ENCODE measurements at regions not wholly inside any gene's neighbourhood (a gene's known extent, or its start where the extent isn't known, plus 50 kb on each side); places are given as distances from the start of the nearest gene placed in this dataset.
"Not testable (repeated sequence)": the region's sequence is repeated elsewhere in the genome, so short reads cannot be mapped to it uniquely, and the experiment has no call there.

DNA sequence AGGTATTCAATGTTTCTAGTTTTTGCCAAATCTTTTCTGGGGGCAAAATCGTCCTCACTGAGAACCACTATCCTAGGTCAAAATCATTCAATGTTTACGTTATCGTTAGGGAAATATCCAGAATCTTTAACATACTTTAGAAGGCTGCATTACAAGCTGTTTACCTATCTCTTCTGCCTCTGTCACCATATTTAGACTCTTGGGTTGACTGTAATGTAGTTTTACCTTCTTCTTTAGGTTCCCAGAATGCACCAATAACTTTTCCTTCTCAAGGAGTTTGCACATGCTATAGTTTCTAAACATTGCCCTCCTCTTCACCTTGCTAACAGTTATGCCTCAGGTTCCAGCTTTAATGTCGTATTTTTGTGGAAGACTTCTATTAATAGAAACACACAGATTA lies 1185.5 kb upstream of the ADGRB3 start:
- TF ChIP-seq, protein P1, sequence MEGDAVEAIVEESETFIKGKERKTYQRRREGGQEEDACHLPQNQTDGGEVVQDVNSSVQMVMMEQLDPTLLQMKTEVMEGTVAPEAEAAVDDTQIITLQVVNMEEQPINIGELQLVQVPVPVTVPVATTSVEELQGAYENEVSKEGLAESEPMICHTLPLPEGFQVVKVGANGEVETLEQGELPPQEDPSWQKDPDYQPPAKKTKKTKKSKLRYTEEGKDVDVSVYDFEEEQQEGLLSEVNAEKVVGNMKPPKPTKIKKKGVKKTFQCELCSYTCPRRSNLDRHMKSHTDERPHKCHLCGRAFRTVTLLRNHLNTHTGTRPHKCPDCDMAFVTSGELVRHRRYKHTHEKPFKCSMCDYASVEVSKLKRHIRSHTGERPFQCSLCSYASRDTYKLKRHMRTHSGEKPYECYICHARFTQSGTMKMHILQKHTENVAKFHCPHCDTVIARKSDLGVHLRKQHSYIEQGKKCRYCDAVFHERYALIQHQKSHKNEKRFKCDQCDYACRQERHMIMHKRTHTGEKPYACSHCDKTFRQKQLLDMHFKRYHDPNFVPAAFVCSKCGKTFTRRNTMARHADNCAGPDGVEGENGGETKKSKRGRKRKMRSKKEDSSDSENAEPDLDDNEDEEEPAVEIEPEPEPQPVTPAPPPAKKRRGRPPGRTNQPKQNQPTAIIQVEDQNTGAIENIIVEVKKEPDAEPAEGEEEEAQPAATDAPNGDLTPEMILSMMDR (IDR thresholded peaks at IDR 0.05; ENCODE audit: insufficient read depth, missing control alignments), result no peak
- DNase-seq (ENCODE audit: insufficient read length, low spot score) (no peak), FAIRE-seq (no peak)

DNA sequence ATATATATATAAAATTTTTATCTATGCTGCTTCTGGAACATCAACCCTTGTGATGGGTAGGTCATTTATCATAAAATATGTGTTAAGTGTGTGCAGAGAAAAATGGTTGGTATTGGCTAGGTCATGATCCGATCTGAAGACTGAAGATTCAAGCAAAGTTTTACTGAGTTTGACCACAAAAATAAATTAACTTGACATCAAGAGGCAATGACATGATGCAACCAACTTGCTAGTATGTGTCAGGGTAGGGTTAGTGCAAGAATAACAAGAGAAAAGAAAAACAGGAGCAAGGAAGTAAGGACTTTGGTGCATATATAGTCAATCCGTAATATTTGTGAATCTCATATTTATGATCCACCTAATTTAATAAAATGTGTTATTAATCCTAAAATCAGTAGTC lies 1202.0 kb upstream of the ADGRB3 start:
- FAIRE-seq (peak; percentile 21), DNase-seq (ENCODE audit: insufficient read length, low spot score) (no peak)

GRCh38 chr6:67431076-67431475 lies 1204.0 kb upstream of the ADGRB3 start:
- FAIRE-seq (no peak), DNase-seq (ENCODE audit: insufficient read length, low spot score) (no peak)
- TF ChIP-seq, protein P1 (IDR thresholded peaks at IDR 0.05; ENCODE audit: insufficient read depth, missing control alignments), result no peak

More for the DNA sequence above, 1202.0 kb upstream of the ADGRB3 start:
- TF ChIP-seq, protein P1 (IDR thresholded peaks at IDR 0.05; ENCODE audit: insufficient read depth, missing control alignments), result no peak

DNA sequence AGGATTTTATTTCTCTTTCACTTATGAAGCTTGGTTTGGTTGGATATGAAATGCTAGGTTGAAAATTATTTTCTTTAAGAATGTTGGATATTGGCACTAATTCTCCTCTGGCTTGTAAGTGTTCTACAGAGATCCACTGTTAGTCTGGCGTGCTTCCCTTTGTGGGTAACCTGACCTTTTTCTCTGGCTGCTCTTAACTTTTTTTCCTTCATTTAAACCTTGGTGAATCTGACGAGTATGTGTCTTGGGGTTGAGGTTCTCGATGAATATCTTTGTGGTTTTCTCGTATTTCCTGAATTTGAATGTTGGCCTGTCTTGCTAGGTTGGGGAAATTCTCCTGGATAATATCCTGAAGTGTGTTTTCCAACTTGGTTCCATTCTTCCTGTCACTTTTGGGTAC lies 1208.4 kb upstream of the ADGRB3 start:
- FAIRE-seq, result not testable (repeated sequence)

GRCh38 chr6:67412035-67412434 lies 1223.0 kb upstream of the ADGRB3 start:
- no peak for DNase-seq (ENCODE audit: insufficient read length, low spot score)
- TF ChIP-seq, protein P1 (IDR thresholded peaks at IDR 0.05; ENCODE audit: insufficient read depth, missing control alignments), result no peak
- no peak for FAIRE-seq

More for the DNA sequence above, 1208.4 kb upstream of the ADGRB3 start:
- DNase-seq (ENCODE audit: insufficient read length, low spot score), result not testable (repeated sequence)

GRCh38 chr6:67411036-67411435 lies 1224.0 kb upstream of the ADGRB3 start:
- FAIRE-seq (no peak), DNase-seq (ENCODE audit: insufficient read length, low spot score) (no peak)
- TF ChIP-seq, protein P1 (IDR thresholded peaks at IDR 0.05; ENCODE audit: insufficient read depth, missing control alignments), result no peak

GRCh38 chr6:67394254-67394653 lies 1240.8 kb upstream of the ADGRB3 start:
- TF ChIP-seq, protein P1 (IDR thresholded peaks at IDR 0.05; ENCODE audit: insufficient read depth, missing control alignments), result no peak
- DNase-seq (ENCODE audit: insufficient read length, low spot score), result no peak
- FAIRE-seq, result no peak

DNA sequence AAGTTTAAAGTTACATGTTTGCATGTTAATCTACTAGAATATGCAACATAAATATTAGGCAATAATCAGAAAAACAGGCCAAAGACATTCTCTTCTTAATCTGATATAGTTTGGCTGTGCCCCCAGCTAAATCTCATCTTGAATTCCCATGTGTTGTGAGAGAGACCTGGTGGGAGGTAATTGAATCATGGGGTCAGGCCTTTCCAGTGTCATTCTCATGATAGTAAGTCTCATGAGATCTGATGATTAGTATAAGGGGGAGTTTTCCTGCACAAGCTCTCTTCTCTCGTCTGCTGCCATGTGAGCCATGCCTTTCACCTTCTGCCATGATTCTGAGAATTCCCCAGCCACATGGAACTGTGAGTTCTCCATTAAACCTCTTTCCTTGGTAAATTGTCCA lies 1241.7 kb upstream of the ADGRB3 start:
- no peak for DNase-seq (ENCODE audit: insufficient read length, low spot score)
- FAIRE-seq, result no peak
- TF ChIP-seq, protein P1 (IDR thresholded peaks at IDR 0.05; ENCODE audit: insufficient read depth, missing control alignments), result no peak
